ENCODE measurements at regions not wholly inside any gene's neighbourhood (a gene's known extent, or its start where the extent isn't known, plus 50 kb on each side); places are given as distances from the start of the nearest gene placed in this dataset.

- 85 to 86% methylated on average over 5 of the region's 5 CpGs for WGBS, 2 experiments (ENCODE audit: low coverage in 1 of 2, low lambda C conversion rate in 2 of 2, missing lambda C conversion rate in 2 of 2)
- no peak overlapping the region for H3K9ac ChIP-seq
- H3K4me2 ChIP-seq (ENCODE audit: unreplicated experiment): no peak overlapping the region
- DNase-seq: no peak
- H2AFZ ChIP-seq: no peak overlapping the region
- H3K9me2 ChIP-seq (ENCODE audit: insufficient read depth): no peaks in the 10 kb centered on the region
- no peaks in the 10 kb centered on the region for H3K79me2 ChIP-seq (ENCODE audit: insufficient read depth)
- H3K27me3 ChIP-seq (replicated peaks; ENCODE audit: insufficient read depth): peaks cover 66% of the 10 kb centered on the region
- no peaks in the 10 kb centered on the region for H4K20me1 ChIP-seq (ENCODE audit: insufficient read depth)
- no peaks in the 10 kb centered on the region for H3K9me3 ChIP-seq (ENCODE audit: low read depth)
- no peaks in the 10 kb centered on the region for H3K36me3 ChIP-seq (ENCODE audit: low read depth)
- no peak overlapping the region for H3K4me3 ChIP-seq
- H3K27ac ChIP-seq: no peak overlapping the region
- in situ Hi-C loops (cut with MboI): no loop called here
- no peaks in the 10 kb centered on the region for H3F3A ChIP-seq (ENCODE audit: insufficient read depth)
- H3K4me1 ChIP-seq (ENCODE audit: insufficient read depth): no peaks in the 10 kb centered on the region
- TF ChIP-seq EZH2 (IDR thresholded peaks at IDR 0.05; ENCODE audit: insufficient read depth, poor library complexity, severe bottlenecking) (no peak), EZH2phosphoT487 (IDR thresholded peaks at IDR 0.05; ENCODE audit: insufficient read depth, low read depth) (no peak)
These were observed 218.8 kb downstream of the C16orf95 start for GRCh38 chr16:87098361-87098760.

- H3K27ac ChIP-seq: no peak overlapping the region
- no peak overlapping the region for H2AFZ ChIP-seq
- no peak for DNase-seq
These were observed 218.0 kb downstream of the C16orf95 start for GRCh38 chr16:87098976-87099720.

GRCh38 chr16:87100306-87101058 is 216.7 kb downstream of the C16orf95 start:
- no peak overlapping the region for H3K4me2 ChIP-seq (ENCODE audit: unreplicated experiment)
- H3K27me3 ChIP-seq (replicated peaks; ENCODE audit: insufficient read depth): peaks cover 56% of the 10 kb centered on the region
- H3K79me2 ChIP-seq (ENCODE audit: insufficient read depth): no peaks in the 10 kb centered on the region
- no peaks in the 10 kb centered on the region for H3F3A ChIP-seq (ENCODE audit: insufficient read depth)
- DNase-seq: no peak
- H3K27ac ChIP-seq: no peak overlapping the region
- no peak overlapping the region for H3K4me3 ChIP-seq
- H2AFZ ChIP-seq: no peak overlapping the region
- H4K20me1 ChIP-seq (ENCODE audit: insufficient read depth): no peaks in the 10 kb centered on the region
- no peaks in the 10 kb centered on the region for H3K4me1 ChIP-seq (ENCODE audit: insufficient read depth)
- H3K9me2 ChIP-seq (ENCODE audit: insufficient read depth): no peaks in the 10 kb centered on the region
- H3K9me3 ChIP-seq (ENCODE audit: low read depth): no peaks in the 10 kb centered on the region
- in situ Hi-C loops (cut with MboI): no loop called here
- no peak for TF ChIP-seq EZH2 (IDR thresholded peaks at IDR 0.05; ENCODE audit: insufficient read depth, poor library complexity, severe bottlenecking)
- TF ChIP-seq EZH2phosphoT487 (IDR thresholded peaks at IDR 0.05; ENCODE audit: insufficient read depth, low read depth): no peak
- H3K36me3 ChIP-seq (ENCODE audit: low read depth): no peaks in the 10 kb centered on the region
- no peak overlapping the region for H3K9ac ChIP-seq
- WGBS, 2 experiments (ENCODE audit: low coverage in 1 of 2, low lambda C conversion rate in 2 of 2, missing lambda C conversion rate in 2 of 2): 37 to 38% methylated on average over 11 of the region's 11 CpGs

More at GRCh38 chr16:87098976-87099720, 218.0 kb downstream of the C16orf95 start:
- H3K36me3 ChIP-seq (ENCODE audit: low read depth): no peaks in the 10 kb centered on the region
- WGBS, 2 experiments (ENCODE audit: low coverage in 1 of 2, low lambda C conversion rate in 2 of 2, missing lambda C conversion rate in 2 of 2): 43% methylated on average over 9 of the region's 9 CpGs
- TF ChIP-seq EZH2phosphoT487 (IDR thresholded peaks at IDR 0.05; ENCODE audit: insufficient read depth, low read depth): no peak
- TF ChIP-seq EZH2 (IDR thresholded peaks at IDR 0.05; ENCODE audit: insufficient read depth, poor library complexity, severe bottlenecking): no peak
- H3K9me3 ChIP-seq (ENCODE audit: low read depth): no peaks in the 10 kb centered on the region
- no peaks in the 10 kb centered on the region for H3K4me1 ChIP-seq (ENCODE audit: insufficient read depth)
- H3K4me3 ChIP-seq: no peak overlapping the region
- no peak overlapping the region for H3K9ac ChIP-seq
- H3F3A ChIP-seq (ENCODE audit: insufficient read depth): no peaks in the 10 kb centered on the region
- no peaks in the 10 kb centered on the region for H4K20me1 ChIP-seq (ENCODE audit: insufficient read depth)
- H3K9me2 ChIP-seq (ENCODE audit: insufficient read depth): no peaks in the 10 kb centered on the region
- no peak overlapping the region for H3K4me2 ChIP-seq (ENCODE audit: unreplicated experiment)
- peaks cover 60% of the 10 kb centered on the region for H3K27me3 ChIP-seq (replicated peaks; ENCODE audit: insufficient read depth)
- H3K79me2 ChIP-seq (ENCODE audit: insufficient read depth): no peaks in the 10 kb centered on the region
- in situ Hi-C loops (cut with MboI): no loop called here

- Histone ChIP-seq H3K4me3 (no peak overlapping the region), H3K9me2 (ENCODE audit: insufficient read depth) (no peaks in the 10 kb centered on the region), H2AFZ (no peak overlapping the region), H3K9me3 (ENCODE audit: low read depth) (no peaks in the 10 kb centered on the region), H3K9ac (no peak overlapping the region), H3K27ac (no peak overlapping the region), H3K27me3 (replicated peaks; ENCODE audit: insufficient read depth) (peaks cover 55% of the 10 kb centered on the region), H3K36me3 (ENCODE audit: low read depth) (no peaks in the 10 kb centered on the region), H4K20me1 (ENCODE audit: insufficient read depth) (no peaks in the 10 kb centered on the region), H3K79me2 (ENCODE audit: insufficient read depth) (no peaks in the 10 kb centered on the region), H3F3A (ENCODE audit: insufficient read depth) (no peaks in the 10 kb centered on the region), H3K4me2 (ENCODE audit: unreplicated experiment) (no peak overlapping the region), H3K4me1 (ENCODE audit: insufficient read depth) (no peaks in the 10 kb centered on the region)
- peak; percentile 61 for DNase-seq
- in situ Hi-C loops (cut with MboI): no loop called here
- TF ChIP-seq EZH2 (IDR thresholded peaks at IDR 0.05; ENCODE audit: insufficient read depth, poor library complexity, severe bottlenecking) (no peak), EZH2phosphoT487 (IDR thresholded peaks at IDR 0.05; ENCODE audit: insufficient read depth, low read depth) (no peak)
- 26 to 31% methylated on average over 3 of the region's 3 CpGs for WGBS, 2 experiments (ENCODE audit: low coverage in 1 of 2, low lambda C conversion rate in 2 of 2, missing lambda C conversion rate in 2 of 2)
These were observed 215.3 kb downstream of the C16orf95 start for GRCh38 chr16:87101903-87102302.

Data from GM23248 (cell line).